ENCODE measurements at regions not wholly inside any gene's neighbourhood (a gene's known extent, or its start where the extent isn't known, plus 50 kb on each side); places are given as distances from the start of the nearest gene placed in this dataset.

DNA sequence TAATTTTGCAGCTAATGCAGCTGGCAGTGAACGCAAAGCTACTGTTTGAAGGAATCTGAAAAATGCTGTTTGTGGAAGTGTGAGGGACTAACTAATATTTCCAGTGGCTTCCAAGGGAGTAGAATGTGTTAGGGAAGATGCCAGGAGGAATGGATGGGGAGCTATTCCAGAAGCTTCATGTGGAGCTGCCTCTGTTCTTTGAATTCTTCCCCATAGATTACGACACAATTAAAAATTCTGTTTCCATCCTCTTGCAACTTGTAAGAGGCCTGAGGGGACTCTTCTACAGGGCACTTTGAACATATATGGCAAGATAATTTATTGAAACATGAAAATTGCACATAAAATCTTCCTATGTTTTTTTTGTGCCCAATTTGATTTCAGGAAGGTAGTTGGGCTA, 74.3 kb upstream of the CTXND1 start:
- TF ChIP-seq, protein P1, sequence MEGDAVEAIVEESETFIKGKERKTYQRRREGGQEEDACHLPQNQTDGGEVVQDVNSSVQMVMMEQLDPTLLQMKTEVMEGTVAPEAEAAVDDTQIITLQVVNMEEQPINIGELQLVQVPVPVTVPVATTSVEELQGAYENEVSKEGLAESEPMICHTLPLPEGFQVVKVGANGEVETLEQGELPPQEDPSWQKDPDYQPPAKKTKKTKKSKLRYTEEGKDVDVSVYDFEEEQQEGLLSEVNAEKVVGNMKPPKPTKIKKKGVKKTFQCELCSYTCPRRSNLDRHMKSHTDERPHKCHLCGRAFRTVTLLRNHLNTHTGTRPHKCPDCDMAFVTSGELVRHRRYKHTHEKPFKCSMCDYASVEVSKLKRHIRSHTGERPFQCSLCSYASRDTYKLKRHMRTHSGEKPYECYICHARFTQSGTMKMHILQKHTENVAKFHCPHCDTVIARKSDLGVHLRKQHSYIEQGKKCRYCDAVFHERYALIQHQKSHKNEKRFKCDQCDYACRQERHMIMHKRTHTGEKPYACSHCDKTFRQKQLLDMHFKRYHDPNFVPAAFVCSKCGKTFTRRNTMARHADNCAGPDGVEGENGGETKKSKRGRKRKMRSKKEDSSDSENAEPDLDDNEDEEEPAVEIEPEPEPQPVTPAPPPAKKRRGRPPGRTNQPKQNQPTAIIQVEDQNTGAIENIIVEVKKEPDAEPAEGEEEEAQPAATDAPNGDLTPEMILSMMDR (IDR thresholded peaks at IDR 0.05; ENCODE audit: borderline replicate concordance, extremely low read depth, low read length, poor library complexity, severe bottlenecking) = no peak
- TF ChIP-seq EZH2 (IDR thresholded peaks at IDR 0.05; ENCODE audit: borderline replicate concordance, low read depth, low read length, severe bottlenecking) = no peak
